PC-9 (cell line): ENCODE measurements at regions not wholly inside any gene's neighbourhood (a gene's known extent, or its start where the extent isn't known, plus 50 kb on each side); places are given as distances from the start of the nearest gene placed in this dataset.

Source experiments
- BruUV-seq: library from RNA; stranded (reverse); fragments of 400-500 nt; replicated peaks from 2 replicates; lab custom pipeline; 2021; lab: Mats Ljungman, UMichigan
- CTCF ChIA-PET: fragments of 300-600 bp; sonication (Branson Sonifier 250); formaldehyde crosslinking; loops from one replicate; lab custom pipeline; 2022; ENCODE audit warnings: antibody characterized with exemption; lab: Charles Lee
- POLR2A ChIA-PET: fragments of 300-600 bp; sonication (Branson Sonifier 250); formaldehyde crosslinking; loops from one replicate; lab custom pipeline; 2022; ENCODE audit warnings: antibody characterized with exemption; ENCODE audit not compliant: unreplicated experiment; lab: Charles Lee
- DNase-seq, 2 experiments: peaks; one replicate each; pipeline versions ENCODE4 v3.0.0 to v3.0.0-alpha.2; 2015 to 2022; ENCODE audit warnings: mixed read lengths in 1 of 2
- H2AFZ ChIP-seq: fragments of 200-600 bp; sonication (generic); 2 replicates; pipeline ENCODE4 v1.8.1; 2017; ENCODE audit warnings: antibody characterized with exemption
- H3F3A ChIP-seq: fragments of 200-600 bp; sonication (generic); 2 replicates; pipeline ENCODE4 v1.8.1; 2017; ENCODE audit warnings: antibody characterized with exemption, mild to moderate bottlenecking, low read depth; ENCODE audit not compliant: insufficient read depth
- H3K27ac ChIP-seq: fragments of 200-600 bp; sonication (generic); 2 replicates; pipeline ENCODE4 v1.6.1; 2016; ENCODE audit warnings: mixed run types
- H3K27me3 ChIP-seq: fragments of 200-600 bp; sonication (generic); 2 replicates; pipeline ENCODE4 v1.6.1; 2016; ENCODE audit warnings: low read depth, mixed run types; ENCODE audit not compliant: insufficient read depth
- H3K36me3 ChIP-seq: fragments of 200-600 bp; sonication (generic); 2 replicates; pipeline ENCODE4 v1.6.1; 2016; ENCODE audit warnings: low read depth, mixed run types
- H3K4me1 ChIP-seq: fragments of 200-600 bp; sonication (generic); replicated peaks from 2 replicates; pipeline ENCODE4 v1.6.1; 2016; ENCODE audit warnings: mixed run types; ENCODE audit not compliant: insufficient read depth
- H3K4me2 ChIP-seq: fragments of 200-600 bp; sonication (generic); 2 replicates; pipeline ENCODE4 v1.6.1; 2017; ENCODE audit warnings: mixed run types
- H3K4me3 ChIP-seq: fragments of 200-600 bp; sonication (generic); 2 replicates; pipeline ENCODE4 v1.6.1; 2016; ENCODE audit warnings: mixed run types
- H3K79me2 ChIP-seq: fragments of 200-600 bp; sonication (generic); 2 replicates; pipeline ENCODE4 v1.6.1; 2017; ENCODE audit warnings: low read depth, mixed run types
- H3K9me2 ChIP-seq: fragments of 200-600 bp; sonication (generic); 2 replicates; pipeline ENCODE4 v1.8.1; 2017; ENCODE audit warnings: mild to moderate bottlenecking; ENCODE audit not compliant: insufficient read depth
- H3K9me3 ChIP-seq: fragments of 200-600 bp; sonication (generic); 2 replicates; pipeline ENCODE4 v1.8.1; 2016; ENCODE audit warnings: low read depth; ENCODE audit not compliant: insufficient read depth
- H4K20me1 ChIP-seq: fragments of 200-600 bp; sonication (generic); 2 replicates; pipeline ENCODE4 v1.8.1; 2017; ENCODE audit not compliant: insufficient read depth
- CTCF ChIP-seq: fragments of 200-600 bp; sonication (generic); conservative IDR thresholded peaks from 2 replicates; pipeline ENCODE4 v1.6.1; 2017; ENCODE audit warnings: mixed run types, antibody characterized with exemption, mild to moderate bottlenecking, moderate library complexity
- EZH2 ChIP-seq: fragments of 200-600 bp; sonication (generic); IDR thresholded peaks from 2 replicates; pipeline ENCODE4 v1.8.0; 2017; ENCODE audit warnings: antibody characterized with exemption, low read depth
- intact Hi-C: fragments of 100-400 bp; cut with micrococcal nuclease; formaldehyde crosslinking; loops from one replicate; pipeline ENCODE4 v1.10.0; 2022; ENCODE audit not compliant: unreplicated experiment

GRCh38 chr1:234988155-234988517 lies 140.5 kb downstream of the TOMM20 start:
- intact Hi-C loops = no loop called here
- no TSS peak for BruUV-seq
- no peak for TF ChIP-seq EZH2
- TF ChIP-seq CTCF = no peak
- POLR2A ChIA-PET = interaction anchor here (0.6 kb wide), 1 partner anchor 79 kb away, joined by 4 read pairs; no protein-coding TSS in a partner anchor
- H3K4me3 ChIP-seq = no peak overlapping the region
- peak overlapping the region; percentile 54 for H3K4me2 ChIP-seq
- H3K27ac ChIP-seq = peak overlapping the region; percentile 96
- peak overlapping the region; percentile 44; the same call in 1 of the 2 replicates for H2AFZ ChIP-seq
- no peaks in the 10 kb centered on the region for H3K79me2 ChIP-seq
- no peak for DNase-seq
- H3K9me3 ChIP-seq = no peaks in the 10 kb centered on the region
- no peaks in the 10 kb centered on the region for H3K36me3 ChIP-seq
- H3F3A ChIP-seq = peaks cover 47% of the 10 kb centered on the region
- H4K20me1 ChIP-seq = no peaks in the 10 kb centered on the region
- peaks cover 60% of the 10 kb centered on the region for H3K4me1 ChIP-seq
- H3K27me3 ChIP-seq = no peaks in the 10 kb centered on the region
- CTCF ChIA-PET = no interaction called here
- H3K9me2 ChIP-seq = no peaks in the 10 kb centered on the region

- Histone ChIP-seq H3K9me3 (no peaks in the 10 kb centered on the region), H3K36me3 (no peaks in the 10 kb centered on the region), H2AFZ (peak overlapping the region; percentile 58; the same call in 1 of the 2 replicates), H3K27ac (peak overlapping the region; percentile 96), H4K20me1 (no peaks in the 10 kb centered on the region), H3F3A (peaks cover 49% of the 10 kb centered on the region), H3K4me3 (no peak overlapping the region), H3K9me2 (no peaks in the 10 kb centered on the region), H3K4me1 (peaks cover 66% of the 10 kb centered on the region), H3K79me2 (no peaks in the 10 kb centered on the region; the same call in 1 of the 2 replicates), H3K27me3 (no peaks in the 10 kb centered on the region), H3K4me2 (peak overlapping the region; percentile 54)
- no TSS peak for BruUV-seq
- CTCF ChIA-PET = interaction anchor here (0.7 kb wide), 1 partner anchor 112 kb away, joined by 3 read pairs; no protein-coding TSS in a partner anchor
- peak; percentile 88 for DNase-seq
- POLR2A ChIA-PET = interaction anchor here (0.5 to 1.3 kb wide), 10 partner anchors 8 to 493 kb away, joined by 3 to 9 read pairs (median 5); no protein-coding TSS in a partner anchor
- intact Hi-C loops = loop anchor here (1.0 kb wide), 5 partner anchors 10 to 215 kb away; no protein-coding TSS in a partner anchor
- TF ChIP-seq CTCF (no peak), EZH2 (no peak)
Observed at GRCh38 chr1:234987415-234988154, 141.1 kb downstream of the TOMM20 start.

GRCh38 chr1:234986750-234987414 lies 141.8 kb downstream of the TOMM20 start:
- DNase-seq = no peak
- Histone ChIP-seq H3K4me3 (no peak overlapping the region), H3F3A (peaks cover 56% of the 10 kb centered on the region), H3K4me1 (peaks cover 73% of the 10 kb centered on the region), H3K9me2 (no peaks in the 10 kb centered on the region), H3K27me3 (no peaks in the 10 kb centered on the region), H3K36me3 (no peaks in the 10 kb centered on the region), H4K20me1 (no peaks in the 10 kb centered on the region), H3K9me3 (no peaks in the 10 kb centered on the region), H3K27ac (peak overlapping the region; percentile 96), H2AFZ (peak overlapping the region; percentile 58; the same call in 1 of the 2 replicates), H3K4me2 (peak overlapping the region; percentile 54), H3K79me2 (no peaks in the 10 kb centered on the region; the same call in 1 of the 2 replicates)
- intact Hi-C loops = loop anchor here (1.0 kb wide), 5 partner anchors 10 to 215 kb away; no protein-coding TSS in a partner anchor
- ChIA-PET POLR2A (interaction anchor here (0.5 to 1.3 kb wide), 9 partner anchors 10 to 492 kb away, joined by 3 to 7 read pairs (median 5); no protein-coding TSS in a partner anchor), CTCF (interaction anchor here (0.5 to 0.7 kb wide), 2 partner anchors 24 to 111 kb away, joined by 3 to 4 read pairs; no protein-coding TSS in a partner anchor)
- BruUV-seq = TSS peak; percentile 23
- TF ChIP-seq CTCF (no peak), EZH2 (no peak)
